ENCODE measurements at regions not wholly inside any gene's neighbourhood (a gene's known extent, or its start where the extent isn't known, plus 50 kb on each side); places are given as distances from the start of the nearest gene placed in this dataset.

DNA sequence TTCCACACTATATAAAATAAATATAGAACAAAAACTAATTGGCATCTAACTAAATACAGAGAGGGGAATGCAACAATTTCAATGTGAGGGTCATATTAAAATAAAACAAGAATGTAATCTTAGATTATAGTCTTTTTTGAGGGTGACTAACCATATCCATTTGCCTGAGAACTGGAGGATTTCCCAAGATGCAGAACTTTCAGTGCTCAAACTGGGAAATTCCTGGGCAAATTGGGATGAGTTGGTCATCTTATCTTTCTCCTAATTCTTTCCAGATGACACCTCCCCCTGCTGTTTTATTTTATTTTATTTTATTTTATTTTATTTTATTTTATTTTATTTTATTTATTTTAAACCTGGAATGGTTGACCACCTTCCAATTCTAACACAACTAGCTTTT is 846.2 kb downstream of the SLC4A3 start:
- TF ChIP-seq, protein P1, sequence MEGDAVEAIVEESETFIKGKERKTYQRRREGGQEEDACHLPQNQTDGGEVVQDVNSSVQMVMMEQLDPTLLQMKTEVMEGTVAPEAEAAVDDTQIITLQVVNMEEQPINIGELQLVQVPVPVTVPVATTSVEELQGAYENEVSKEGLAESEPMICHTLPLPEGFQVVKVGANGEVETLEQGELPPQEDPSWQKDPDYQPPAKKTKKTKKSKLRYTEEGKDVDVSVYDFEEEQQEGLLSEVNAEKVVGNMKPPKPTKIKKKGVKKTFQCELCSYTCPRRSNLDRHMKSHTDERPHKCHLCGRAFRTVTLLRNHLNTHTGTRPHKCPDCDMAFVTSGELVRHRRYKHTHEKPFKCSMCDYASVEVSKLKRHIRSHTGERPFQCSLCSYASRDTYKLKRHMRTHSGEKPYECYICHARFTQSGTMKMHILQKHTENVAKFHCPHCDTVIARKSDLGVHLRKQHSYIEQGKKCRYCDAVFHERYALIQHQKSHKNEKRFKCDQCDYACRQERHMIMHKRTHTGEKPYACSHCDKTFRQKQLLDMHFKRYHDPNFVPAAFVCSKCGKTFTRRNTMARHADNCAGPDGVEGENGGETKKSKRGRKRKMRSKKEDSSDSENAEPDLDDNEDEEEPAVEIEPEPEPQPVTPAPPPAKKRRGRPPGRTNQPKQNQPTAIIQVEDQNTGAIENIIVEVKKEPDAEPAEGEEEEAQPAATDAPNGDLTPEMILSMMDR (IDR thresholded peaks at IDR 0.05; ENCODE audit: poor library complexity): no peak
- no peak for TF ChIP-seq EZH2phosphoT487 (IDR thresholded peaks at IDR 0.05; ENCODE audit: low read depth, severe bottlenecking, unreplicated experiment)

Measured in hepatocyte (in vitro differentiated cells).